MM.1S (cell line): ENCODE measurements at regions not wholly inside any gene's neighbourhood (a gene's known extent, or its start where the extent isn't known, plus 50 kb on each side); places are given as distances from the start of the nearest gene placed in this dataset.

Experiments
- DNase-seq: peaks from one replicate; pipeline ENCODE4 v3.0.0-alpha.2; 2015
- H2AFZ ChIP-seq: fragments of 300-600 bp; sonication (generic); 2 replicates; pipeline ENCODE4 v1.6.0; 2016; ENCODE audit warnings: antibody characterized with exemption, low read length
- H3F3A ChIP-seq: fragments of 300-600 bp; sonication (generic); 2 replicates; pipeline ENCODE4 v1.6.1; 2016; ENCODE audit warnings: mild to moderate bottlenecking, antibody characterized with exemption, low read length, moderate library complexity, mixed read lengths; ENCODE audit not compliant: insufficient read depth
- H3K27ac ChIP-seq: fragments of 300-600 bp; sonication (generic); 2 replicates; pipeline ENCODE4 v1.5.1; 2016; ENCODE audit warnings: mild to moderate bottlenecking, low read length
- H3K27me3 ChIP-seq: fragments of 300-600 bp; sonication (generic); replicated peaks from 2 replicates; pipeline ENCODE4 v1.6.0; 2016; ENCODE audit warnings: low read length; ENCODE audit not compliant: insufficient read depth
- H3K36me3 ChIP-seq: fragments of 300-600 bp; sonication (generic); replicated peaks from 2 replicates; pipeline ENCODE4 v1.6.1; 2016; ENCODE audit warnings: mild to moderate bottlenecking, low read length, mixed read lengths; ENCODE audit not compliant: insufficient read depth
- H3K4me1 ChIP-seq: fragments of 300-600 bp; sonication (generic); 2 replicates; pipeline ENCODE4 v1.6.1; 2016; ENCODE audit warnings: low read length, mixed read lengths
- H3K4me2 ChIP-seq: fragments of 300-600 bp; sonication (generic); 2 replicates; pipeline ENCODE4 v1.6.0; 2016; ENCODE audit warnings: low read depth, low read length
- H3K4me3 ChIP-seq: fragments of 300-600 bp; sonication (generic); 2 replicates; pipeline ENCODE4 v1.5.1; 2016; ENCODE audit warnings: low read length, mixed read lengths
- H3K79me2 ChIP-seq: fragments of 300-600 bp; sonication (generic); 2 replicates; pipeline ENCODE4 v1.6.1; 2016; ENCODE audit warnings: mixed run types, low read length, mixed read lengths
- H3K9ac ChIP-seq: fragments of 300-600 bp; sonication (generic); 2 replicates; pipeline ENCODE4 v1.6.1; 2016; ENCODE audit warnings: low read length, mixed read lengths
- H3K9me2 ChIP-seq: fragments of 300-600 bp; sonication (generic); replicated peaks from 2 replicates; pipeline ENCODE4 v1.6.1; 2016; ENCODE audit warnings: mild to moderate bottlenecking, low read length, mixed read lengths; ENCODE audit not compliant: insufficient read depth
- H3K9me3 ChIP-seq: fragments of 300-600 bp; sonication (generic); replicated peaks from 2 replicates; pipeline ENCODE4 v1.6.1; 2016; ENCODE audit warnings: mild to moderate bottlenecking, low read length, mixed read lengths; ENCODE audit not compliant: insufficient read depth
- H4K20me1 ChIP-seq: fragments of 300-600 bp; sonication (generic); 2 replicates; pipeline ENCODE4 v1.6.1; 2016; ENCODE audit warnings: mild to moderate bottlenecking, low read length, moderate library complexity, mixed read lengths; ENCODE audit not compliant: insufficient read depth
- CTCF ChIP-seq: fragments of 300-600 bp; sonication (generic); IDR thresholded peaks from 2 replicates; pipeline ENCODE4 v1.5.1; 2016; ENCODE audit warnings: antibody characterized with exemption, low read length, mixed read lengths
- EZH2 ChIP-seq: fragments of 300-600 bp; sonication (generic); optimal IDR thresholded peaks from 2 replicates; pipeline ENCODE3; 2017; ENCODE audit warnings: low read depth, mild to moderate bottlenecking, antibody characterized with exemption, low read length, mixed read lengths
- EZH2phosphoT487 ChIP-seq: fragments of 300-600 bp; sonication (generic); IDR thresholded peaks from 2 replicates; pipeline ENCODE4 v1.6.1; 2018; ENCODE audit warnings: antibody characterized with exemption, low read length

GRCh38 chr10:58140691-58141347 lies 126.9 kb downstream of the IPMK start:
- H3K36me3 ChIP-seq, result no peaks in the 10 kb centered on the region
- TF ChIP-seq CTCF (no peak), EZH2 (no peak), EZH2phosphoT487 (no peak)
- no peak overlapping the region for H2AFZ ChIP-seq
- no peak overlapping the region for H3K4me3 ChIP-seq
- H3K9me3 ChIP-seq, result no peaks in the 10 kb centered on the region
- no peak overlapping the region for H3K27ac ChIP-seq
- H3K4me1 ChIP-seq, result no peaks in the 10 kb centered on the region
- H3K9ac ChIP-seq, result no peak overlapping the region
- H3K9me2 ChIP-seq, result no peaks in the 10 kb centered on the region
- H3K79me2 ChIP-seq, result no peaks in the 10 kb centered on the region
- no peak overlapping the region for H3K4me2 ChIP-seq
- no peak for DNase-seq
- no peaks in the 10 kb centered on the region for H3K27me3 ChIP-seq
- no peaks in the 10 kb centered on the region for H3F3A ChIP-seq
- H4K20me1 ChIP-seq, result no peaks in the 10 kb centered on the region

- H3K4me2 ChIP-seq, result no peak overlapping the region
- no peaks in the 10 kb centered on the region for H3K79me2 ChIP-seq
- H3K4me1 ChIP-seq, result no peaks in the 10 kb centered on the region
- DNase-seq, result no peak
- no peak overlapping the region for H2AFZ ChIP-seq
- no peaks in the 10 kb centered on the region for H4K20me1 ChIP-seq
- no peak overlapping the region for H3K4me3 ChIP-seq
- no peaks in the 10 kb centered on the region for H3K9me2 ChIP-seq
- no peaks in the 10 kb centered on the region for H3K9me3 ChIP-seq
- no peak for TF ChIP-seq CTCF
- no peak for TF ChIP-seq EZH2phosphoT487
- TF ChIP-seq EZH2, result no peak
- H3K27me3 ChIP-seq, result no peaks in the 10 kb centered on the region
- no peaks in the 10 kb centered on the region for H3F3A ChIP-seq
- no peak overlapping the region for H3K9ac ChIP-seq
- no peak overlapping the region for H3K27ac ChIP-seq
- H3K36me3 ChIP-seq, result no peaks in the 10 kb centered on the region
Observed at GRCh38 chr10:58140054-58140453, 127.6 kb downstream of the IPMK start.

GRCh38 chr10:58137813-58138212 lies 129.9 kb downstream of the IPMK start:
- Histone ChIP-seq H3F3A (no peaks in the 10 kb centered on the region), H3K9ac (no peak overlapping the region), H3K9me2 (no peaks in the 10 kb centered on the region), H4K20me1 (no peaks in the 10 kb centered on the region), H3K79me2 (no peaks in the 10 kb centered on the region), H3K27me3 (no peaks in the 10 kb centered on the region), H2AFZ (no peak overlapping the region), H3K36me3 (no peaks in the 10 kb centered on the region), H3K9me3 (no peaks in the 10 kb centered on the region), H3K4me2 (no peak overlapping the region), H3K4me3 (no peak overlapping the region), H3K4me1 (no peaks in the 10 kb centered on the region), H3K27ac (no peak overlapping the region)
- no peak for DNase-seq
- TF ChIP-seq CTCF (no peak), EZH2phosphoT487 (no peak), EZH2 (no peak)
